Gastrocnemius medialis (tissue), 4 donors: ENCODE measurements at regions not wholly inside any gene's neighbourhood (a gene's known extent, or its start where the extent isn't known, plus 50 kb on each side); places are given as distances from the start of the nearest gene placed in this dataset.

Experiments used
- CTCF ChIP-seq, 5 experiments: fragments of 450-650 bp in 3 of 5; fragments of 200-600 bp in 2 of 5; sonication (generic) in 2 of 5; IDR thresholded peaks in 4 of 5; conservative IDR thresholded peaks in 1 of 5; 1 replicate in 4 of 5; 2 replicates in 1 of 5; pipeline ENCODE4 v1.5.1; 2016 to 2019; ENCODE audit warnings: antibody characterized with exemption in 5 of 5, mild to moderate bottlenecking in 3 of 5, moderate library complexity in 3 of 5
- POLR2A ChIP-seq, 2 donors: fragments of 450-650 bp; IDR thresholded peaks; one replicate each; pipeline ENCODE4 v1.6.1; 2017; ENCODE audit warnings: antibody characterized with exemption in 2 of 2, mild to moderate bottlenecking in 2 of 2, moderate library complexity in 2 of 2

DNA sequence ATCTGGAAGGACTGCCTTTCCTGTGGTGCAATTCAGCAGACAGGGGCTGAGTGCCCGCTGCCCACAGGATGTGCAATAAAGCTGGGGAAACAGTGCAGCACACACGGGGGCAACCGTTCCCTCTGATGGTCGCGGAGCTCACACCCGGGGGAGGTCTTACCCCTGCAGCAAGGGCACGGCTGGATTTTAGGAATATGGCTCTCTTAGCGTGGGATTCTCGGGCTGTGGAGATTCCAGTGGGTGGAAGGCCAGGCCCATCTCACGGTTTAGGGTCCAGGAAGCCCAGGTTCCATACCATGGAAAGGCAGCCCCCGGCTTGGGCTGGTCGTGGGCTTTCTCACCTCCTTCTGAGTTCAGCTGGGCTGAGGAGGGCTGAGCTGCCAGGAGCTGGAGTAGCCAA is 244.1 kb downstream of the MED10 start:
- TF ChIP-seq CTCF (IDR thresholded peaks at IDR 0.05 in 4 of 5, conservative IDR thresholded peaks at IDR 0.05 in 1 of 5): no peak
- TF ChIP-seq POLR2A (IDR thresholded peaks at IDR 0.05): no peak
